GM19035 (cell line): ENCODE measurements at regions not wholly inside any gene's neighbourhood (a gene's known extent, or its start where the extent isn't known, plus 50 kb on each side); places are given as distances from the start of the nearest gene placed in this dataset.

ENCODE experiments used
- ATAC-seq: cut with Tn5 transposase; IDR thresholded peaks from one replicate; pipeline ENCODE4 v1.9.1; 2021; ENCODE audit not compliant: unreplicated experiment

- no peak for ATAC-seq
Observed at GRCh38 chr5:152855441-152855840, 450.4 kb upstream of the NMUR2 start.

GRCh38 chr5:152861231-152861630 lies 456.2 kb upstream of the NMUR2 start:
- ATAC-seq, result no peak

GRCh38 chr5:152864447-152864846 lies 459.4 kb upstream of the NMUR2 start:
- no peak for ATAC-seq

- ATAC-seq, result no peak
Observed at GRCh38 chr5:152864991-152865390, 459.9 kb upstream of the NMUR2 start.

- no peak for ATAC-seq
Observed at GRCh38 chr5:152869971-152870370, 464.9 kb upstream of the NMUR2 start.

GRCh38 chr5:152882621-152883020 lies 477.5 kb upstream of the NMUR2 start:
- no peak for ATAC-seq

- no peak for ATAC-seq
Observed at GRCh38 chr5:152883066-152883775, 478.1 kb upstream of the NMUR2 start.

GRCh38 chr5:152884006-152884405 lies 478.9 kb upstream of the NMUR2 start:
- ATAC-seq, result no peak

- no peak for ATAC-seq
Observed at GRCh38 chr5:152900332-152900731, 495.3 kb upstream of the NMUR2 start.

- ATAC-seq, result no peak
Observed at GRCh38 chr5:152901754-152902153, 496.7 kb upstream of the NMUR2 start.

GRCh38 chr5:152905286-152905685 lies 500.2 kb upstream of the NMUR2 start:
- no peak for ATAC-seq

- no peak for ATAC-seq
Observed at GRCh38 chr5:152907488-152908245, 502.6 kb upstream of the NMUR2 start.

- no peak for ATAC-seq
Observed at GRCh38 chr5:152912924-152913323, 507.8 kb upstream of the NMUR2 start.

GRCh38 chr5:152932621-152933020 lies 527.5 kb upstream of the NMUR2 start:
- no peak for ATAC-seq

GRCh38 chr5:152933056-152933455 lies 528.0 kb upstream of the NMUR2 start:
- ATAC-seq, result no peak

- no peak for ATAC-seq
Observed at GRCh38 chr5:152938630-152939029, 533.6 kb upstream of the NMUR2 start.

GRCh38 chr5:152942633-152943336 lies 537.7 kb upstream of the NMUR2 start:
- no peak for ATAC-seq

- no peak for ATAC-seq
Observed at GRCh38 chr5:152953788-152954483, 536.5 kb upstream of the GRIA1 start.

GRCh38 chr5:152956943-152957613 lies 533.4 kb upstream of the GRIA1 start:
- ATAC-seq, result no peak

GRCh38 chr5:152978141-152978835 lies 512.2 kb upstream of the GRIA1 start:
- no peak for ATAC-seq
